22Rv1 (cell line): ENCODE measurements at regions not wholly inside any gene's neighbourhood (a gene's known extent, or its start where the extent isn't known, plus 50 kb on each side); places are given as distances from the start of the nearest gene placed in this dataset.
"Not testable (repeated sequence)": the region's sequence is repeated elsewhere in the genome, so short reads cannot be mapped to it uniquely, and the experiment has no call there.

Source experiments
- H3K27ac ChIP-seq: fragments of 450-650 bp; 2 replicates; pipeline ENCODE4 v1.5.1; 2017
- ZFX ChIP-seq: fragments of 450-650 bp; IDR thresholded peaks from 2 replicates; pipeline ENCODE4 v1.6.1; 2017; ENCODE audit warnings: antibody characterized with exemption, borderline replicate concordance
- TF ChIP-seq, protein P1 (sequence below): fragments of 450-650 bp; IDR thresholded peaks from 2 replicates; pipeline ENCODE4 v1.5.1; 2017; ENCODE audit warnings: mild to moderate bottlenecking

- TF ChIP-seq, protein P1, sequence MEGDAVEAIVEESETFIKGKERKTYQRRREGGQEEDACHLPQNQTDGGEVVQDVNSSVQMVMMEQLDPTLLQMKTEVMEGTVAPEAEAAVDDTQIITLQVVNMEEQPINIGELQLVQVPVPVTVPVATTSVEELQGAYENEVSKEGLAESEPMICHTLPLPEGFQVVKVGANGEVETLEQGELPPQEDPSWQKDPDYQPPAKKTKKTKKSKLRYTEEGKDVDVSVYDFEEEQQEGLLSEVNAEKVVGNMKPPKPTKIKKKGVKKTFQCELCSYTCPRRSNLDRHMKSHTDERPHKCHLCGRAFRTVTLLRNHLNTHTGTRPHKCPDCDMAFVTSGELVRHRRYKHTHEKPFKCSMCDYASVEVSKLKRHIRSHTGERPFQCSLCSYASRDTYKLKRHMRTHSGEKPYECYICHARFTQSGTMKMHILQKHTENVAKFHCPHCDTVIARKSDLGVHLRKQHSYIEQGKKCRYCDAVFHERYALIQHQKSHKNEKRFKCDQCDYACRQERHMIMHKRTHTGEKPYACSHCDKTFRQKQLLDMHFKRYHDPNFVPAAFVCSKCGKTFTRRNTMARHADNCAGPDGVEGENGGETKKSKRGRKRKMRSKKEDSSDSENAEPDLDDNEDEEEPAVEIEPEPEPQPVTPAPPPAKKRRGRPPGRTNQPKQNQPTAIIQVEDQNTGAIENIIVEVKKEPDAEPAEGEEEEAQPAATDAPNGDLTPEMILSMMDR: no peak
- TF ChIP-seq ZFX: no peak
- H3K27ac ChIP-seq: no peak overlapping the region
These were observed 53.1 kb upstream of the EDIL3 start for GRCh38 chr5:84437673-84438315.

DNA sequence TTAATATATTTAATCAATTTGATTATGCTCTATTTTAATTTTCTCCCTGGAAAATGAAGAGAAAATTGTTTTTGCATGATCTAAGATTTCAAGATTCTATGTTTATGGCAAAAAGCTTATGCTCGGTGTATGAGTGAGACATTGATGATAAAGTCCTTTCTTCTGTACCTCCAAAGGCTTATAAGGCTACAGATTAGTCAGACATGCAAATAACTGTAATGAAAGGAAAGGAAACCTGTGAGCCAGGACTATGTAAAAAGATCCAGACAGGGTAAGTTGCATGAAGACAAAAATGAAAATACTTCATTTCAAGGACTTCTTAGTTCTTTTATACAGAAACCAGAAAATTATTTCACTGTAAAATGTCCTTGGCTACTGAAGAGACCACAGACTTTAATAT is 52.2 kb upstream of the EDIL3 start:
- no peak overlapping the region for H3K27ac ChIP-seq
- no peak for TF ChIP-seq ZFX
- TF ChIP-seq, protein P1: no peak

- not testable (repeated sequence) for H3K27ac ChIP-seq
These were observed 51.2 kb upstream of the EDIL3 start for GRCh38 chr5:84435861-84436346.
